GM21447 (cell line): ENCODE measurements at regions not wholly inside any gene's neighbourhood (a gene's known extent, or its start where the extent isn't known, plus 50 kb on each side); places are given as distances from the start of the nearest gene placed in this dataset.

Experiments
- ATAC-seq: cut with Tn5 transposase; IDR thresholded peaks from one replicate; pipeline ENCODE4 v1.9.1; 2021; ENCODE audit not compliant: unreplicated experiment

DNA sequence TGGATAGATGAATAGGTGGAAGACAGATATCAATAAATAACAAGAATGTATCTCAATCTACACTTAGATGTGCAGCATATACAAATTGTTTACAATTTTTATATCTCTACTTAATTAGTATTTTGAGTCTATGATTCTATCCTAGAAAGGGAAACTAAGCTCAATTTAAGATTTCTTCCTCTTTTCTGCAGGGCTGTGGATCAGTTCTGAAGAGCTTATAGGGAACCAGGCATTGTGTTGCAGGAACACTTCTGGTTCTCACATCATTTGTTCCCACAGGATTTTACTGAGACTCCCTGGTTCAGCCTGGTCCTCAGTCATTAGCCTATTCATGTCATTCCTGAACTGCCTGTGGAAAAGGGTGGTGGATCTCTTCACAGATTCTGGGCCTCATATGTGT lies 105.8 kb downstream of the TNFSF18 start:
- ATAC-seq: no peak

DNA sequence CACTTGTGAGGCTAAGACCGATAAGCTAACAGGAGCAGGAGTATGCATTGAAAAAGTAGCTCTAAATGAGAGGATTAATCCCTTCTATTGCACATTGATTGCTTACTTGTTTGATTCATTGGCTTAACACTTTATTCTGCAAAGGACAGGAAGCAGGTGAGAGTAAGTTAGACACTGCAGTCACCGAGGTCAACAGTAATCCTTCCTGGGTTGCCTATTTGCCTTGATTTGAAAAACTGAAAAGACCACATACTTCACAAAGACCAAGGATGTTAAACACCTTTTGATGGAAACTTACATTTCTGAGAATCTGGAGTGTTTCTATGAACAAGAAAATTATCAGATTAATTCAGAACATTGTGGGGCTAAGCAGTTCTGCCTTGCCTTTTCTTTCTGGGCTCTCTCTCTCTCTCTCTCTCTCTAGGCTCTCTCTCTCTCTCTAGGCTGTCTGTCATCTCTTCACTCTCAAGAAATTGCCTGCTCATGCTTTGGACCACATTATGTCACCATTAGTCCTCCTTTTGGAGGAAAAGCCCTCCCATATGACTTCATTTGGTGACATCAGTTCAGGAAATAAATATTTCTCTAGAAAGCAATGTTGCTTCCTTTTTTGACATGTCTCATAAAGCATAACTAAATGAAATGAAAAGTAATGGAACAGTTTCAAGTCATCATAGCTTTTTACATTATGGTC lies 103.8 kb downstream of the TNFSF18 start:
- no peak for ATAC-seq

DNA sequence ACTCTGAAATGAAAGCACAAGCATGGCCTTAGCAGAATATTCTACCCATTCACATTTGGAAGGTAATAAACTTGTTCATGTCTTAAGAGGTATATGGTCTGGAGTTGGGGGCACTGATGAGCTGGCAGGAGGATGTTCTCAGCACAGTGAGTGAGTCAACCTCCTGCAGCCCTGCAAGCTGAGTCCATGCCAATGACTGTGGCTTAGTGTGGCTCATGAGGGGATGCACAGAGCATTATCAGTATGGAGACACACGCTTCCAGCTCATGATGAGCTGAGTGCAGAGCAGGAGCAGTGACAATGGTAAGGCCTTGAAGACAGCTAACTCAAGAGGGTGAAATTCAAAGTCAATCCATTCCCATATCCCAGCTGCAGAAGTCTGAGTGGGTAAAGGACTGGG lies 102.3 kb downstream of the TNFSF18 start:
- no peak for ATAC-seq

- no peak for ATAC-seq
Measured at GRCh38 chr1:172949096-172949495, 101.6 kb downstream of the TNFSF18 start.

- no peak for ATAC-seq
Measured at GRCh38 chr1:172950528-172950927, 100.2 kb downstream of the TNFSF18 start.

DNA sequence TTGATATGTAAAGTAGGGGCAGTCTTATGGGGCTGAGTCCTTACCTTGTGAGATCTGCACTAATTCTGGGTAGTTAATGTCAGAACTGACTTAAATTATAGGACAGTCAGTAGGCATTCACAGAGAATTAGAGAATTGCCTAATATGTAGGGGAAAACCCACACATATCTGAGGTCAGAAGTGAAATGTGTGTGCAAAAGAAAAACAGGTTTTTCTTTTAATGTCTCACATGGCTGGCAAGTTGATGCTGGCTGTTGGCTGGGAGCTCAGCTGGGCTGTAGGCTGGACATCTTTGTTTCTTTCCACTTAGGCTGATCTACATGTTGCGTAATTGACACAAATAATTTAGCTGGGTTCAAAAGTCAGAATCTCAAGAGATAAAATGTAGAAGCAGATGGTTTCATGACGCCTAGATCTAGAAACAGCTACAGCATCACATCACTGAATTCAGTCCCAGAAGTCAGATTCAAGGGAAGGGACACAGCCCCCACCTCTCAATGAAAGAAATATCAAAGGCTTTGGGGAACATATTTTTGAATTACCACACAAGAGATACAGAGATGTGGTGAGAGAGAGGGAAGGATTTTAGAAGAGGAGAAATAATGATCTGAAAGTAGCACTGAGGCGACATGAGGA lies 98.9 kb downstream of the TNFSF18 start:
- no peak for ATAC-seq

DNA sequence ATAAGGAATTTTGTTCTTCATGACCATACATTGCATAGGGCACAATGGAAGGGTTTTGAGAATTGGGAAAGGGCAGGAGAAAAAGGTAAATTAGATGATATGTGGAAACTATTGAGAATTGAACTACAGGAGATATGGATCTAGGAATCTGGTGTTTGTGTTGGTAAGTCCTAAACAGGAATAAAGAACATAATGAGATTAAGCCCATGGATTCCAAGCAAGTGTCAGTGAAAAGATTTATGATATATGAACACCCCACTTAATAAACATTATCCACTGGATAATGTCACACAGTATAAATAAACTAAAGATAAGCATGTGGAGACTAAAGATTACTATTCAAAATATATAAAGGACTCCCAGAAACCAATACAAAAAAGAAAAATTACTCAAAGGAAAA lies 98.2 kb downstream of the TNFSF18 start:
- no peak for ATAC-seq

- no peak for ATAC-seq
Measured at GRCh38 chr1:172954476-172955150, 96.1 kb downstream of the TNFSF18 start.

- ATAC-seq: no peak
Measured at GRCh38 chr1:172955161-172955815, 95.5 kb downstream of the TNFSF18 start.

DNA sequence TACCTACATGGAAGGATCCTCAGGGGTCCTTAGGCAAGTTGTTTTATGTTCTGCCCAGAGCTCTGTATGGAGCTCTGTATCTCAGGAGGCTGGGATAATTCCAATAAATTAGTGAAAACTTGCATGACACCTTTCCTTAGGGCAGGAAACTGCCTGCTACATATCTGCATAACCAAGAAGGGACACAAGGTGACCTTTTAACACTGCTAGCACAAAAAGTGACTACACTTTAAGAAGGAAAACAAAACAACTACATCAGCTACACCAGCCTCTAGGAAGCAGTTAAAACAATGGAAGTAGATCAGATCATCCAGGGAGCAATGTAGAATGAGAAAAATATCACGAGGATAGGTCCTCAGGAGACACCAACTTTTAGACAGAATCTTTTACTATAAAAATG lies 93.9 kb downstream of the TNFSF18 start:
- ATAC-seq: no peak

GRCh38 chr1:172957491-172957890 lies 93.2 kb downstream of the TNFSF18 start:
- ATAC-seq: no peak

DNA sequence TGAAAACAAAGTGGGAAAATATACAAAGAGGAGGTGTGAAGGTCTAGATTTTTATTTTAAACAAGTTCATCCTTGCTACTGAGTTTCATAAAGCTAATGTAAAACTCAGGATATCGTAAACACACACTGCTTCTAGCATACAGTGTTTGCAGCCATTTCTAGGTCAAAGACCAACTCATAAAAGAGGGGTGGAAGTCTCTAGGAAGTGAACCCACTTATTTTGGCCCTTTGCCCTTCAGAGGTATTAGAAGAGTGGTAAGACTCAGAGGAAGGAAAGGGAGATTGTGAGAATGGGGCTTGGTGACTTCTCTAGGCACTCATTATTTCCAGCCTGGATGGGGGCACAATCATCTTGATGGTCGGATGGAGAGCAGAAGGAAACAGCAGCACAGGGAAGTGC lies 91.2 kb downstream of the TNFSF18 start:
- ATAC-seq: no peak

GRCh38 chr1:172960019-172960418 lies 90.7 kb downstream of the TNFSF18 start:
- no peak for ATAC-seq

GRCh38 chr1:172960454-172961208 lies 90.1 kb downstream of the TNFSF18 start:
- ATAC-seq: no peak

DNA sequence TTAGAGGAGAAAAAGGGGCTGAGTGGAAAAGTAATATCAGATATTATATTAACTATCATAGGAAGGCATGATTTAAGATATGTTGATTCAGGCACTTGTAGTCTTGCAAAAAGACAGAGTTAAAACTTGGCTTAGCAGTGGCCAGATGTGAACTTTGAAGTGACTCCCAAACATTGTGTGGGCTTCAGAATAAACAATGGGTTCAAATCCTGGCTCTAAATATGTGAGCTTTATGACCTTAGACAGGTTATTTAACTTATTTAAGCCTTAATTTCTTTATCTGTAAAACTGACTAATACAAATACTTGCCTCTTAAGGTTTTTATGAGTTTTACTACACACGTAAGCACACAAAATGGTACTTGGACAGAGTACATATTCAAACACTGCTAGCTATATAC lies 85.9 kb downstream of the TNFSF18 start:
- no peak for ATAC-seq

DNA sequence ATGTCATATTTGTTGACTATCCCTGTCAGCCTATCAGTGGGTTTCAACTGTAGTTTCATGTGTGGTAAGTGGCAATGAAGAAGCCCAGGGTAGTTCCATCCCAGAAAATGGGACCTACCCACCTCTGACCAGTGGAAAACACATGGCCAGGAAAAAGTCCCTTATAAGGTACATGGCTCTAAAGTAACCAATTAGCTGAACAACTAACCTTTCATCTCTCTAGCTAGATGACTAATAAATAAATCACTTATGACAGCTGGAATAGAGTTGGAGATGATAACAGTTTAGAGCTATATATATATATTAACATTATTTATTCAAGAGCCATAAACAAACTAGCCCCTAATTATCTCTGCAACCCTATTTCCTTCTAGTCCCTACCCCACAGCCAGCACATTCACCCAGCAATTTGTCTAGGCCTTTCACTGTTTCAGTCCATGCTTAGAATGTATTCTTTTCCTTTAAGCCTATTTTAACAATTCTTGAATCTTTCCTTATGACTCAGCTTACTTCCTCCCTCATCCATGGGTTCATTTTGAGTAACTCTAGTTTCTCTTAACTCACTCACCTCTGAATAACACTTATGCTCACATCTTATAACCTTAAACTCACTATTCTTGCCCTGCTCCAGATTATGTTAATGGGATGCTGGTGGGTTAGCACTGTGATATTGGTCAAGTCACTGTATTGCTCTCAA lies 83.7 kb downstream of the TNFSF18 start:
- ATAC-seq: no peak

DNA sequence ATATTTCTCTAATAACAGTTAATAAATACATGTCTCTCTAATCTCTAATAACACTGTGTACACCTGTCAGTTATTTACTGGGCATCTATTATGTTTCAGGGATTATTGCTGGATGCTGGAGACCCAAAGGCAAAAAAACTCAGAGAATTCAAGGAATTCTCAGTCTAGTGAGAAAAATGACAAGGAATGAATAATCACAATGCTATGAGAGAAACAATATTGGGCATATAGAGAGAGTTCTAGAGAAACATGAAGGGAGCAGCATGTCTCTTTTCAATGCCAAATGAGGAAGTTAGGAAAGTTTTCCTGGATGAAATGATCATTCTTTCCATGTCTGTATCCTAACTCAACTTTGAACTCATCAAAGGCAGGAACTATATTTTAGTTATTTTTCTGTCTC lies 82.8 kb downstream of the TNFSF18 start:
- no peak for ATAC-seq

- no peak for ATAC-seq
Measured at GRCh38 chr1:172969611-172970010, 81.1 kb downstream of the TNFSF18 start.

- ATAC-seq: no peak
Measured at GRCh38 chr1:172970186-172970585, 80.6 kb downstream of the TNFSF18 start.

DNA sequence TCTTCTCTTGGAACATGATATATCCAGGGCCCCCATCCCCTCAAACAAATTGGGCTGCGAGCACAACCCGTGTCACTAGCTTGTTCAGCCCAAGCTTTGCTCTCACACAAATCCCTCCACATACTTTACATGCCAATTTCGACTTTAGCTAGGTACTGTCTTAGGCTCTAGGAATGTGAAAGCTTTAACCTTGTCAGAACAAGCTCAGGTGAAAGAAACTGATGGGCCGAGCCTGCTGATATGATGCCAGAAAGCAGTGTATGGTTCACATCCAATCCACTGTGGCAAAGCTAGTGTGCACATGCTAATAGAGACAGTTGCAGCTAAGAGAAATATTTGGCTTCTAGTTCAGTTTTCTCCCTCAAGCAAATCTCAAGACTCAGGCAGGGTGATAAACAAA lies 79.5 kb downstream of the TNFSF18 start:
- no peak for ATAC-seq

- ATAC-seq: no peak
Measured at GRCh38 chr1:172972258-172972657, 78.5 kb downstream of the TNFSF18 start.
